Activated naive CD8-positive, alpha-beta T cell treated with anti-CD3 and anti-CD28 coated beads, Interleukin-2, amount 10 ng/mL, durations not matched to agents 7 days and 5 days (primary cell): ENCODE measurements at regions not wholly inside any gene's neighbourhood (a gene's known extent, or its start where the extent isn't known, plus 50 kb on each side); places are given as distances from the start of the nearest gene placed in this dataset.
"Not testable (repeated sequence)": the region's sequence is repeated elsewhere in the genome, so short reads cannot be mapped to it uniquely, and the experiment has no call there.

Experiments used
- ATAC-seq: fragments of 150-1000 bp; cut with Tn5 transposase; one replicate; pipeline ENCODE4 v1.10.0; 2021; ENCODE audit warnings: low read depth, moderate library complexity
- POLR2A ChIA-PET: fragments of 350-600 bp; sonication (Branson Sonifier 250); formaldehyde crosslinking; loops from one replicate; lab custom pipeline; 2021; ENCODE audit warnings: antibody characterized with exemption; lab: Charles Lee
- DNase-seq: peaks from one replicate; pipeline ENCODE4 v3.0.0; 2021
- H3K27ac Mint-ChIP-seq: one replicate; pipeline ENCODE4 v1.8.0; 2022; ENCODE audit warnings: mild to moderate bottlenecking, mixed read lengths
- H3K27me3 Mint-ChIP-seq: one replicate; pipeline ENCODE4 v1.8.0; 2022; ENCODE audit warnings: mild to moderate bottlenecking, moderate library complexity, mixed read lengths
- H3K36me3 Mint-ChIP-seq: one replicate; pipeline ENCODE4 v1.8.0; 2021; ENCODE audit warnings: mild to moderate bottlenecking, mixed read lengths
- H3K4me1 Mint-ChIP-seq: one replicate; pipeline ENCODE4 v1.8.0; 2021; ENCODE audit warnings: mixed read lengths
- H3K4me3 Mint-ChIP-seq: one replicate; pipeline ENCODE4 v1.8.0; 2022; ENCODE audit warnings: mild to moderate bottlenecking, moderate library complexity, mixed read lengths
- H3K9me3 Mint-ChIP-seq: one replicate; pipeline ENCODE4 v1.8.0; 2021; ENCODE audit warnings: mixed read lengths

DNA sequence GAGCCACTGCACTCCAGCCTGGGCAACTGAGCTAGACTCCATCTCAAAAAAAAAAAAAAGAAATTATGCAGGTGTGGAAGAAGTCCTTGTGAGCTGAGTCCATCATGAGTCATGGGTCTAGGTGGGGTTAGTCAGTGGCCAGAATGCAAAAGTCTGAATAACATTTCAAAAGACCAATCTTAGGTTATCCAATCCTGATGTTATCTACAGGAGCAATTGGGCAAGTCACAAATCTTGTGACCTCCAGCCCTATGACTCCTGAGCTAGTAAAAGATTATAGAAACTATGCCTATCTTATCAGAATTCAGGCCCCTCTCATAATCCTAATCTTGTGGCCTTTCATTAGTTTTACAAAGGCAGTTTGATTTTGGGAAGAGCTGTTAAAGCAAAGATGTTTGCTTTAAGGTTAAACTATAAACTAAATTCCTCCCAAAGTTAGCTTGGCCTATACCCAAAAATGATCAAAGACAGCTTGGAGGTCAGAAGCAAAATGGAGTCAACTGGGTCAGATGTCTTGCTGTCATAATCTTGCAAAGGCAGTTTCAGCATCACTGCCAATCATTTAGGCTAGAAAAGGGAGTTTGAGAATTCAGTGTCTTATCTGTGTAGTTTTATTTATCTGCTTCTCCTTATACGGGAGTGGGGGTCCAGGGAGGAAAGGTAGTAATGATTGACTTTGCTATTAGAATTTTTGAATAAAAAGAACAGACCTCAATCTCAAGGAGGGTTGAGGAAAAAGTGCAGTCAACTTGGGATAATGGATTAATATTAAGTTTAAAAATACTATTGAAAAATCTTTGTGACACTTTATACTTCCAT is 71.2 kb upstream of the TRIM24 start:
- DNase-seq, result no peak
- no peak for ATAC-seq
- POLR2A ChIA-PET, result no interaction called here
- H3K36me3 Mint-ChIP-seq, result no peaks in the 10 kb centered on the region
- H3K9me3 Mint-ChIP-seq, result peaks cover 6% of the 10 kb centered on the region
- no peak overlapping the region for H3K4me3 Mint-ChIP-seq
- no peaks in the 10 kb centered on the region for H3K27me3 Mint-ChIP-seq
- no peaks in the 10 kb centered on the region for H3K4me1 Mint-ChIP-seq
- no peak overlapping the region for H3K27ac Mint-ChIP-seq

DNA sequence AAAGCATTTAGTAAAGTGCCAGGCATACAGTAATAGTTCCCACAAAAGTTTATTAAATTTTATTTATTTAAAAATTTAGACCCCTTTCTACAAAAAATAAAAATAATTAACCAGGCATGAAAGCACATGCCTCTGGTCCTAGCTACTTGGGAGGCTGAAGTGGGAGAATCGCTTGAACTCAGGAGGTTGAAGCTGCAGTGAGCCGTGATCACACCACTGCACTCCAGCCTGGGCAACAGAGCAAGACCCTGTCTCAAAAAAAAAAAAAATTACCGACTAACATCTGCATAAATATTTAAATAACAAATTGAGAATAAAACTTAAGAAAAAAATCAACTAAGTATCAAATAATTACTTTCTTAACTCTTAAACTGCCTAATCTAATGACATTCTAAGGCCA is 64.3 kb upstream of the TRIM24 start:
- H3K4me1 Mint-ChIP-seq, result no peaks in the 10 kb centered on the region
- peaks cover 7% of the 10 kb centered on the region for H3K27me3 Mint-ChIP-seq
- H3K9me3 Mint-ChIP-seq, result no peaks in the 10 kb centered on the region
- POLR2A ChIA-PET, result no interaction called here
- ATAC-seq (no peak), DNase-seq (no peak)
- H3K36me3 Mint-ChIP-seq, result no peaks in the 10 kb centered on the region
- no peak overlapping the region for H3K27ac Mint-ChIP-seq
- H3K4me3 Mint-ChIP-seq, result no peak overlapping the region

DNA sequence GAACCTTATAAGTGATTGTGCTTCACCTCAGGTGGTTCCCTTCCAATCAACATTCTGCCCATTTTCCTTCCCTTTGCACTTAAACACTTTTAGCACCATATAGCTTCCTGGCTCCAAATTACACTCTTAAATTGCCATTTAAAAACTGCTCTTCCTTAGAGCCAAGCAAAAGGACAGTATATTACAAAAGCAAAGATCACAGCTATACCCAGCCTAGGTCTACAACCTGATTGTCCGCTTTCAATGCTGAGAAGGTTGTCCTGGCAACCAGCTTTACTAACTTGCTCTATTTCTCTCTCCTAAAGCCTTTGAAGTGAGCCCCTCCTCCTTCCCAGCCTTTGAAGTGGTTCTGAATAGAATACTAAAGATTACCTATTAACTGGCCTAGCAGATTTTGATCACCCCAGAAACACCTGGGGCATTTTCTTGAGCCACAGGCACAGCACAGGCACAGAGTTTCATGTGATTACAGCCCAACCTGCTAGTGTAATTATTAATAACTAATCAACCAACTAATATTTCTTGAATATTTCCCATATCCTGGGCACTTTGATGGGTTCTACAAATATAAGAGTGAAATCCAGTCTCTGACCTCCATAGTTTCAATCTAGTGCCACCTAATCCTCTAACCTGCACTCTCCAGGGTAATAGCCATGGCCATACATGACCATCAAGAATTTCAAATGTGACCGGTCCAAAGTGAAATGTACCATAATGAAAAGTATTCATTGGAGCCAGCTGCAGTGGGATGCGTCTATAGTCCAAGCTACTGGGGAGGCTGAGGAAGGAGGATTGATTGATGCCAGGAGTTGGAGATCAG is 63.6 kb upstream of the TRIM24 start:
- H3K4me1 Mint-ChIP-seq, result no peaks in the 10 kb centered on the region
- no peak overlapping the region for H3K4me3 Mint-ChIP-seq
- H3K36me3 Mint-ChIP-seq, result no peaks in the 10 kb centered on the region
- POLR2A ChIA-PET, result no interaction called here
- DNase-seq, result no peak
- no peaks in the 10 kb centered on the region for H3K9me3 Mint-ChIP-seq
- H3K27me3 Mint-ChIP-seq, result peaks cover 7% of the 10 kb centered on the region
- H3K27ac Mint-ChIP-seq, result no peak overlapping the region
- no peak for ATAC-seq

DNA sequence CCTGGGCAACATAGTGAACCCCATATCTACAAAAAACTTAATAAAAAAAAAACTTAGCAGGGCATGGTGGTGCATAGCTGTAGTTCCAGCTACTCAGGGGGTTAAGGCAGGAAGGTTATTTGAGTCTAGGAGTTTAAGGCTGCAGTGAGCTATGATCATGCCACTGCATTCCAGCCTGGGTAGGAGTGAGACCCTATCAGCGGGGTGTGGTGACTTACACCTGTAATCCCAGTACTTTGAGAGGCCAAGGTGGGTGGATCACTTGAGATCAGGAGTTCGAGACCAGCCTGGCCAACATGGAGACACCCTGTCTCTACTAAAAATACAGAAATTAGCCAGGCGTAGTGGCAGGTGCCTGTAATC is 63.0 kb upstream of the TRIM24 start:
- H3K36me3 Mint-ChIP-seq, H3K27ac Mint-ChIP-seq, H3K9me3 Mint-ChIP-seq, H3K4me1 Mint-ChIP-seq, H3K4me3 Mint-ChIP-seq, H3K27me3 Mint-ChIP-seq, DNase-seq, ATAC-seq, POLR2A ChIA-PET: not testable (repeated sequence)

DNA sequence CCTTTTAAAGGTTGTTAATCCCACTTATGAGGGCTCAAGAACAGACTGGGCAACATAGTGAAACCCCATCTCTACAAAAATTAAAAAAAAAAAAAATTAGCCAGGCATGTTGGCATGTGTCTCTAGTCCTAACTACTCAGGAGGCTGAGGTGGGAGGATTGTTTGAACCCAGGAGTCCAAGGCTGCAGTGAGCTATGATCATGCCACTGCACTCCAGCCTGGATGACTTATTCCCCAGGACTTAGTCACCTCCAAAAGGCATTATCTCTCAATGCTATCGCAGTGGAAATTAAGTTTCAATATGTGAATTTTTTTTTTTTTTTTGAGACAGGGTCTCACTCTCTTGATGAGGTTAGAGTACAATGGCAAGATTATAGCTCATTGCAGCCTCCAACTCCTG is 61.2 kb upstream of the TRIM24 start:
- POLR2A ChIA-PET, result no interaction called here
- no peak for ATAC-seq
- H3K4me3 Mint-ChIP-seq, result no peak overlapping the region
- no peaks in the 10 kb centered on the region for H3K36me3 Mint-ChIP-seq
- no peaks in the 10 kb centered on the region for H3K9me3 Mint-ChIP-seq
- H3K27me3 Mint-ChIP-seq, result peaks cover 7% of the 10 kb centered on the region
- no peak for DNase-seq
- no peaks in the 10 kb centered on the region for H3K4me1 Mint-ChIP-seq
- no peak overlapping the region for H3K27ac Mint-ChIP-seq

DNA sequence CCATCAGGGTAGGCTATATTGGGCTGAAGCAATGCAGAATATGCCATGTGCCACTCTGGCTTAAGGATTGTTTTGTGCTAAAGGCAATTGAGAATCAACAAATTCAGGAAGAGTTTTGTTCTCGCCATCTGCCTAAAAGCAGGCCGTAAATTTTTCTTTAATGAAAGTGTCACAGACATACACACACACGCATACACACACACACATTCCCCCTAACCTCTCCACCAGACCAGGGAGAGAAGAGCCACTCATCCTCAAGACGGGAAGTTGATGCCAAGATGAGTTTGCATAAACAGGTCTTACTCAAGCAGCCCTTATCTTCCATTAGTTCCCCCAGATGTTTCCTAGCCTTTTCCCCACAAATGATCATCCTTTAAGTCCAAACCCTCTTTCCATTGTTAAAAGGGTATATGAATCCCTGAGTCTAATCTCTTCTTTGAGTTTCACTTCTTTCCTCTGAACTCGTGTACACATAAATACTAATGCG is 59.6 kb upstream of the TRIM24 start:
- POLR2A ChIA-PET, result no interaction called here
- no peak overlapping the region for H3K27ac Mint-ChIP-seq
- H3K27me3 Mint-ChIP-seq, result peaks cover 7% of the 10 kb centered on the region
- no peak overlapping the region for H3K4me3 Mint-ChIP-seq
- ATAC-seq, result no peak
- no peaks in the 10 kb centered on the region for H3K9me3 Mint-ChIP-seq
- no peaks in the 10 kb centered on the region for H3K36me3 Mint-ChIP-seq
- no peak for DNase-seq
- H3K4me1 Mint-ChIP-seq, result no peaks in the 10 kb centered on the region

DNA sequence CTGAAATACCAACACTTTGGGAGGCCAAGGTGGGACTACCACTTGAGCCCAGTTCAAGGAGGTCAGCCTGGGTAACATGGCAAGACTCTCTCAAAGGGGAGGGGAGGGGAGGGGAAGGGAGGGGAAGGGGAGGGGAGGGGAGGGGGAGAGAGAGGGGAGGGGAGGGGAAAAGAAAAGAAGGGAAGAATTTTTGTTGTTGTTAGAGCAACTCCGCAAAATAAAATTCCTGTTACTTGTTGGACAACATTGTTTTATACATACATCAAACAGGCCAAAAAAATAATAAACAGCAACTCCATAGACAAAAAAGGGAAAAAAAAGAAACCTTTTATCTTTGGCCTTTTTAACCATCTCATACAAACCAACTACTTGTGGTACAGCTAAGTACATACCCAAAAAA is 57.3 kb upstream of the TRIM24 start:
- Mint-ChIP-seq H3K4me3 (no peak overlapping the region), H3K4me1 (no peaks in the 10 kb centered on the region), H3K36me3 (no peaks in the 10 kb centered on the region), H3K9me3 (no peaks in the 10 kb centered on the region), H3K27ac (no peak overlapping the region), H3K27me3 (peaks cover 2% of the 10 kb centered on the region)
- no peak for ATAC-seq
- POLR2A ChIA-PET, result no interaction called here
- no peak for DNase-seq

DNA sequence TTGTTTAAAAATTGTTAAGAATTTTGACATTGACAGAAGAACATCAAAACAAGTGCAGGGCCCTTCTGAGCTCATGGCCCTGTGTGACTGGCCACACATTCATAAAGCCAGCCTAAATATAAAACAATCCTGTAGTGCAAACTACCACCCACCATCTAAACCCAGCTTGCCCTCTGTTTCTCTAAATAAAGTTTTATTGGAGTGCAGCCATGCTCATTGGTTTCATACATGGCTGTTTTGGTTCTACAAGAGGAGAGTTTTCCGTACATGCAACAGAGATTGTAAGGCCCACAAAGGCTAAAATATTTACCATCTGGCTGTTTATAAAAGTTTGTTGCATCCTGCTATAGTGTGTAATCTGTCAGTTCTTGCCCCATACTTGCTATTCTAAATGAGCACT is 54.6 kb upstream of the TRIM24 start:
- no peak overlapping the region for H3K27ac Mint-ChIP-seq
- H3K4me1 Mint-ChIP-seq, result no peaks in the 10 kb centered on the region
- H3K27me3 Mint-ChIP-seq, result peaks cover 3% of the 10 kb centered on the region
- H3K9me3 Mint-ChIP-seq, result no peaks in the 10 kb centered on the region
- POLR2A ChIA-PET, result no interaction called here
- DNase-seq, result no peak
- H3K36me3 Mint-ChIP-seq, result no peaks in the 10 kb centered on the region
- no peak overlapping the region for H3K4me3 Mint-ChIP-seq
- ATAC-seq, result no peak

DNA sequence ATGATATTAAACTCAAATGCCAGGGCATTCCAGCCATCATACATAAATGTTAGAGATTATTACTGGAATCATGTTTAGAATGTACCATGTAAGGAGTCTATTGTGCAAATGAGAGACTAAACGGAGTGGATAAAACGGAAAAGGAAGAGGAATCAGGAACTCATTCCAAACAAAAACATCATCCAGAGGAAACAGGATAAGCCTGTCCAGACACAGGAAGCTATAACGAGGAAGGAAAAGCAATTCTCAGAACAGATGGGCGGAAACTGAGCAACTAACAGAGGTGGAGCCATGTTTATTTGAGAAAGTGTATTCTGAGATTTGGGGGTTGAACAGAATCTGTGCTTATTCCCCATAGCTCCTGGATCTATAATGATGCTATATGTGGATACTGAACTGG is 52.3 kb upstream of the TRIM24 start:
- DNase-seq (no peak), ATAC-seq (no peak)
- H3K4me1 Mint-ChIP-seq, result no peaks in the 10 kb centered on the region
- H3K27ac Mint-ChIP-seq, result no peak overlapping the region
- H3K27me3 Mint-ChIP-seq, result peaks cover 7% of the 10 kb centered on the region
- H3K9me3 Mint-ChIP-seq, result no peaks in the 10 kb centered on the region
- POLR2A ChIA-PET, result no interaction called here
- H3K36me3 Mint-ChIP-seq, result no peaks in the 10 kb centered on the region
- H3K4me3 Mint-ChIP-seq, result no peak overlapping the region
